Tibial nerve (tissue), 3 donors: ENCODE measurements at regions not wholly inside any gene's neighbourhood (a gene's known extent, or its start where the extent isn't known, plus 50 kb on each side); places are given as distances from the start of the nearest gene placed in this dataset.

Source experiments
- CTCF ChIP-seq, 5 experiments: fragments of 200-600 bp in 3 of 5; fragments of 450-650 bp in 2 of 5; sonication (generic) in 3 of 5; IDR thresholded peaks; one replicate each; pipeline ENCODE4 v1.5.1; 2016 to 2019; ENCODE audit warnings: antibody characterized with exemption in 5 of 5, mild to moderate bottlenecking in 3 of 5, moderate library complexity in 2 of 5
- POLR2A ChIP-seq, 2 donors: fragments of 450-650 bp; IDR thresholded peaks; one replicate each; pipeline ENCODE4 v1.6.1; 2017; ENCODE audit warnings: antibody characterized with exemption in 2 of 2, mild to moderate bottlenecking in 2 of 2, moderate library complexity in 2 of 2

GRCh38 chr1:2913091-2913490, 108.2 kb upstream of the ACTRT2 start:
- TF ChIP-seq CTCF (IDR thresholded peaks at IDR 0.05) (no peak), POLR2A (IDR thresholded peaks at IDR 0.05) (no peak)
